Psoas muscle (tissue), 7 donors: ENCODE measurements at regions not wholly inside any gene's neighbourhood (a gene's known extent, or its start where the extent isn't known, plus 50 kb on each side); places are given as distances from the start of the nearest gene placed in this dataset.

Experiments
- ATAC-seq, 4 donors: fragments of 200-7000 bp; cut with Tn5 transposase; one replicate each; pipeline ENCODE4 v1.9.1; 2020; ENCODE audit warnings: moderate library complexity in 3 of 4, mild to moderate bottlenecking in 2 of 4
- DNase-seq, 2 donors: peaks; one replicate each; pipeline ENCODE4 v3.0.0-alpha.2; 2020
- H3K27ac ChIP-seq: fragments of 200-600 bp; one replicate; pipeline ENCODE4 v1.8.0; 2022
- H3K27me3 ChIP-seq, 3 donors: fragments of 200-600 bp in 1 of 3; one replicate each; pipeline versions ENCODE4 v1.6.1 to v1.8.0; 2013 to 2022; ENCODE audit warnings: low read length in 2 of 3, mild to moderate bottlenecking in 2 of 3, moderate library complexity in 1 of 3; ENCODE audit not compliant: insufficient read depth in 3 of 3
- H3K36me3 ChIP-seq, 2 donors: fragments of 200-600 bp in 1 of 2; one replicate each; pipeline versions ENCODE4 v1.6.1 to v1.8.0; 2013 to 2022; ENCODE audit warnings: low read depth in 1 of 2, mild to moderate bottlenecking in 1 of 2, moderate library complexity in 1 of 2; ENCODE audit not compliant: insufficient read depth in 1 of 2
- H3K4me1 ChIP-seq: fragments of 200-600 bp; one replicate; pipeline ENCODE4 v1.8.0; 2022
- H3K4me3 ChIP-seq: fragments of 200-600 bp; one replicate; pipeline ENCODE4 v1.8.0; 2022; ENCODE audit warnings: mild to moderate bottlenecking
- H3K9me3 ChIP-seq: fragments of 200-600 bp; one replicate; pipeline ENCODE4 v1.8.0; 2022
- WGBS, 3 donors: extraction: QIAGEN DNeasy Blood & Tissue Kit; methylation state at CpG; one replicate each; pipeline versions ENCODE4 v1.1.6 to v1.1.7; 2013; 5-methylcytosine and 5-hydroxymethylcytosine counted together
- intact Hi-C, 2 donors: fragments of 100-400 bp; cut with DNase I; formaldehyde crosslinking; loops; one replicate each; pipeline versions ENCODE4 v1.11.0 to v1.14.2; 2022
- TF ChIP-seq, protein P1 (sequence below): fragments of 200-600 bp; IDR thresholded peaks from one replicate; pipeline ENCODE4 v1.8.0; 2022; ENCODE audit warnings: antibody characterized with exemption
- donor health status: healthy with polysubstance abuse.
- donor health status: DM: no; HTN: no; CAD: no; lungs with moderate emphysema.
- donor health status: Bipolar disorder and iron deficiency.
- donor health status: healthy.
- donor health status: DM: yes; HTN: yes; CAD: no.
- donor health status: DM: no; HTN: no; CAD: no.
- donor health status: DM: yes; HTN: yes; CAD: no.

DNA sequence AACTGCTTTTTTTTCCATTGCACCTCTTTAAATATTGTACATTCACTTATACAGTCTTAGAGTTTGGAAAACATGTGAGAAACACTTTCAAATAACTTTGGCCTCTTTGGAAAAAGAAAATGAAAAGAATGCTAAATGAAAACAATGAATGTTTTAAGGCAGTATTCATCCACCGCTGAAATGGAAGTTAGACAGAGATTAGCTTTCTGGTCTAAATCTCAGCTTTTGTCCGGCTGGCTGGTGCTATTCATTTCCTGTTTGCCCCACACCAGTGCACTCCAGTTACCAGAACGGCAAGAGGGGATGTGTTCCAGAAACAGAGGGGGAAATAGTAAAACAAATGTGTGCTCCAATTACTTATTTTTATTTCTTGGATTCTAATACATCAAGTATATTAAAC, 1201.3 kb downstream of the EFNB2 start:
- no peaks in the 10 kb centered on the region for H3K9me3 ChIP-seq
- H3K4me3 ChIP-seq = no peak overlapping the region
- no peaks in the 10 kb centered on the region for H3K36me3 ChIP-seq
- ATAC-seq (no peak), DNase-seq (no peak)
- TF ChIP-seq, protein P1, sequence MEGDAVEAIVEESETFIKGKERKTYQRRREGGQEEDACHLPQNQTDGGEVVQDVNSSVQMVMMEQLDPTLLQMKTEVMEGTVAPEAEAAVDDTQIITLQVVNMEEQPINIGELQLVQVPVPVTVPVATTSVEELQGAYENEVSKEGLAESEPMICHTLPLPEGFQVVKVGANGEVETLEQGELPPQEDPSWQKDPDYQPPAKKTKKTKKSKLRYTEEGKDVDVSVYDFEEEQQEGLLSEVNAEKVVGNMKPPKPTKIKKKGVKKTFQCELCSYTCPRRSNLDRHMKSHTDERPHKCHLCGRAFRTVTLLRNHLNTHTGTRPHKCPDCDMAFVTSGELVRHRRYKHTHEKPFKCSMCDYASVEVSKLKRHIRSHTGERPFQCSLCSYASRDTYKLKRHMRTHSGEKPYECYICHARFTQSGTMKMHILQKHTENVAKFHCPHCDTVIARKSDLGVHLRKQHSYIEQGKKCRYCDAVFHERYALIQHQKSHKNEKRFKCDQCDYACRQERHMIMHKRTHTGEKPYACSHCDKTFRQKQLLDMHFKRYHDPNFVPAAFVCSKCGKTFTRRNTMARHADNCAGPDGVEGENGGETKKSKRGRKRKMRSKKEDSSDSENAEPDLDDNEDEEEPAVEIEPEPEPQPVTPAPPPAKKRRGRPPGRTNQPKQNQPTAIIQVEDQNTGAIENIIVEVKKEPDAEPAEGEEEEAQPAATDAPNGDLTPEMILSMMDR = no peak
- H3K4me1 ChIP-seq = no peaks in the 10 kb centered on the region
- H3K27me3 ChIP-seq = no peaks in the 10 kb centered on the region
- intact Hi-C loops = no loop called here
- WGBS, 3 donors = 7 to 33% (median 24%) methylated on average over 3 of the region's 3 CpGs
- H3K27ac ChIP-seq = no peak overlapping the region

DNA sequence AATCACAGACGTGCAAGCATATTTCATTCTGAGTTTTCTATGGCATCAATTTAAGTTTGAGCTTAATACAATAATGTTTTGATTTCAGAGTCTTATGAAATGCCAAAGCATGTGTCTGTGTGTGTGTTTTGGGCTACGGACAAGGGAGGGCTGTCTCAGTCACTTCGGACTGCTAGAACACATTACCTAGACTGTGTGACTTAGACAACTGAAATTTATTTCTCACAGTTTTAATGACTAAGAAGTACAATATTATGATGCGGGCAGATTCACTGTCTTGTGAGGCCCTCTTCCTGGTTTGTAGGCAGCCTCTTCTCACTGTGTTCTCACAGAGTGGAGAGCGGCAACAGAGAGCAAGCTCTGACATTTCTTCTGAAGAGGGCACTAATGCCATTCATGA, 1202.0 kb downstream of the EFNB2 start:
- TF ChIP-seq, protein P1 = no peak
- intact Hi-C loops = no loop called here
- no peak for DNase-seq
- ATAC-seq = no peak
- Histone ChIP-seq H3K9me3 (no peaks in the 10 kb centered on the region), H3K27ac (no peak overlapping the region), H3K4me3 (no peak overlapping the region), H3K27me3 (no peaks in the 10 kb centered on the region), H3K36me3 (no peaks in the 10 kb centered on the region), H3K4me1 (no peaks in the 10 kb centered on the region)
- WGBS, 3 donors = 84 to 94% (median 88%) methylated on average over 5 of the region's 5 CpGs

DNA sequence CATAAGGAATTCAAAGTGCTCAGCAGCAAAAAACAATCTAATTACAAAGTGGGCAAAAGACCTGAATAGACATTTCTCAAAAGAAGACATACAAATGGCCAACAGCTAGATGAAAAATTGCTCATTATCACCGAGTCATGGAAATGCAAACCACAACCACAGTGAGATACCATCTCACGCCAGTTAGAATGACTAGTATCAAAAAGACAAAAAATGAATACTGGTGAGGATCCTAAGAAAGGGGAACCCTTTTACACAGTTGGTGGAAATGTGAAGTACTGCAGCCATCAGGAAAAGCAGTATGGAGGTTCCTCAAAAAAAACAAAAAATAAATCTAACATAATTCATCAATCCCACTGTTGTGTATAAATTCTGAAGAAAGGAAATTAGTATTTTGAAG, 1206.1 kb downstream of the EFNB2 start:
- H3K27me3 ChIP-seq = no peaks in the 10 kb centered on the region
- DNase-seq (no peak), ATAC-seq (no peak)
- H3K9me3 ChIP-seq = no peaks in the 10 kb centered on the region
- TF ChIP-seq, protein P1 = no peak
- no peaks in the 10 kb centered on the region for H3K4me1 ChIP-seq
- H3K4me3 ChIP-seq = no peak overlapping the region
- H3K27ac ChIP-seq = no peak overlapping the region
- intact Hi-C loops = no loop called here
- H3K36me3 ChIP-seq = no peaks in the 10 kb centered on the region
- 89 to 94% (median 89%) methylated on average over 2 of the region's 2 CpGs for WGBS, 3 donors

DNA sequence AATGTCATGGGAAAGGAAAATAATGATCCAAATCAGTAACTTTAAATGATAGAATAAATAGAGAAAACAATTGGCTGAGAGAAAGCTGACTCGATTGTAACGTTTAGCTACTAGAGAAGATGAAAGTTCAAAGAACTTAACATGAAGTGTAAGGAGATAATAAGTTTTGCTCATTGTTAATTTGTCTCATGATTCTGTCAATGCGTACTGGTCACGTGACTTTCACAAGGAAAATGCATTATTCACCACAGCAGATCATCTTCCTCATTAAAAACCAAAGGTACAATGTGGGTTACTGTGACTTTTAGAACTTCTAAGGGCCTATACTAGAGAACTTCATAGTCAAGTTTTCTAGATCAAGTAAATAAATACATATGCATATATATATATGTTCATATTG, 1207.2 kb downstream of the EFNB2 start:
- Histone ChIP-seq H3K4me3 (no peak overlapping the region), H3K36me3 (no peaks in the 10 kb centered on the region), H3K27me3 (no peaks in the 10 kb centered on the region), H3K4me1 (no peaks in the 10 kb centered on the region), H3K27ac (no peak overlapping the region), H3K9me3 (no peaks in the 10 kb centered on the region)
- TF ChIP-seq, protein P1 = no peak
- DNase-seq (no peak), ATAC-seq (no peak)
- intact Hi-C loops = no loop called here
- 90 to 94% (median 92%) methylated on average over 4 of the region's 4 CpGs for WGBS, 3 donors

DNA sequence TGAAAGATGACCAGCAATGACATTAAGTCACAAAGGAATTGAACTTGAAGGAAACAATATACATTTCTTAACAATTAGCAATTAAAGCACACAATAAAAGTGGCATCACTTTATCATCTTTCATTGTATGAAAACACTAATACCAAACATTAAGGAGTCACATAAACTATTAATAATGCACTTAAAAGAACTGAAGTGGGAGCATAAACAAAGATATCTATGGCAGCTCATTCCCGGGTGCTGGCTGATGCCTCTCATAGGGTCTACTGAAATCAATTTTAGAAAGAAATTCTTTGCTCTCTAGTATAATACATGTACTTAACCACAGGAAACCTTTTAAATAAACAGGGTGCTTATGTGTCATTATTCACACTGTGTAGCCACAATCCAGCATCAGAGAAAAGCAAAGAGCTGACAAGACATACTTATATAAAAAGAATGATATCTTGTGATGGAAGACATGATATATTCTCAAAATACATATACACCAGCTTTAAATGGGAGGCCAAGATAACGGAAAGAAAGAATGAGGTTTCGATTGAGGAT, 1207.8 kb downstream of the EFNB2 start:
- H3K9me3 ChIP-seq = no peaks in the 10 kb centered on the region
- H3K27me3 ChIP-seq = no peaks in the 10 kb centered on the region
- WGBS, 3 donors = 71 to 89% (median 87%) methylated on average over 3 of the region's 3 CpGs
- no peak for ATAC-seq
- TF ChIP-seq, protein P1 = no peak
- no peak for DNase-seq
- no peaks in the 10 kb centered on the region for H3K36me3 ChIP-seq
- H3K27ac ChIP-seq = no peak overlapping the region
- intact Hi-C loops = no loop called here
- H3K4me1 ChIP-seq = no peaks in the 10 kb centered on the region
- no peak overlapping the region for H3K4me3 ChIP-seq
